Heart right ventricle (tissue), 16 donors: ENCODE measurements at regions not wholly inside any gene's neighbourhood (a gene's known extent, or its start where the extent isn't known, plus 50 kb on each side); places are given as distances from the start of the nearest gene placed in this dataset.
A peak's percentile ranks its signal among the peaks of the same experiment; 100 is the strongest.
"Not testable (repeated sequence)": the region's sequence is repeated elsewhere in the genome, so short reads cannot be mapped to it uniquely, and the experiment has no call there.

Experiments used
- ATAC-seq, 8 donors: fragments of 200-7000 bp; cut with Tn5 transposase; one replicate each; pipeline ENCODE4 v1.9.1; 2020; ENCODE audit warnings: mild to moderate bottlenecking in 8 of 8, moderate library complexity in 8 of 8, moderate number of reproducible peaks in 1 of 8
- DNase-seq, 2 donors: peaks; one replicate each; pipeline ENCODE4 v3.0.0-alpha.2; 2020
- H3K27ac ChIP-seq, 10 donors: fragments of 200-600 bp; sonication (generic) in 2 of 10; one replicate each; pipeline versions ENCODE4 v1.5.0 to v1.8.0; 2020 to 2022; ENCODE audit warnings: mild to moderate bottlenecking in 3 of 10
- H3K27me3 ChIP-seq, 7 donors: fragments of 200-600 bp; one replicate each; pipeline ENCODE4 v1.8.0; 2021 to 2022; ENCODE audit warnings: mild to moderate bottlenecking in 2 of 7
- H3K36me3 ChIP-seq, 9 donors: fragments of 200-600 bp; sonication (generic) in 1 of 9; one replicate each; pipeline versions ENCODE4 v1.5.0 to v1.8.0; 2020 to 2022; ENCODE audit warnings: mild to moderate bottlenecking in 2 of 9
- H3K4me1 ChIP-seq, 9 donors: fragments of 200-600 bp; sonication (generic) in 1 of 9; one replicate each; pipeline versions ENCODE4 v1.5.0 to v1.8.0; 2020 to 2022; ENCODE audit warnings: mild to moderate bottlenecking in 4 of 9
- H3K4me3 ChIP-seq, 10 donors: fragments of 200-600 bp; sonication (generic) in 2 of 10; one replicate each; pipeline versions ENCODE4 v1.5.0 to v1.8.0; 2020 to 2022; ENCODE audit warnings: mild to moderate bottlenecking in 7 of 10, moderate library complexity in 2 of 10
- H3K9me3 ChIP-seq, 11 donors: fragments of 200-600 bp in 10 of 11; sonication (generic) in 2 of 11; one replicate each; pipeline versions ENCODE4 v1.5.0 to v1.8.0; 2013 to 2022; ENCODE audit warnings: mild to moderate bottlenecking in 2 of 11, control low read depth in 1 of 11, moderate library complexity in 1 of 11
- CTCF ChIP-seq, 9 donors: fragments of 200-600 bp; sonication (generic) in 2 of 9; IDR thresholded peaks; one replicate each; pipeline versions ENCODE4 v1.5.0 to v1.8.0; 2021 to 2022; ENCODE audit warnings: antibody characterized with exemption in 9 of 9, mild to moderate bottlenecking in 5 of 9, moderate library complexity in 1 of 9
- WGBS, 2 donors: extraction: QIAGEN DNeasy Blood & Tissue Kit; methylation state at CpG; one replicate each; pipeline ENCODE4 v1.1.7; 2013; ENCODE audit warnings: inconsistent platforms in 1 of 2; 5-methylcytosine and 5-hydroxymethylcytosine counted together
- intact Hi-C, 10 donors: fragments of 100-400 bp; cut with DNase I; formaldehyde crosslinking; loops; one replicate each; pipeline versions ENCODE4 v1.11.1 to v1.14.2; 2022
- donor health status: Arrhythmogenic right ventricular cardiomyopathy.
- donor health status: ischemic (EF 13 %, LVEDD 7.1; RV severe dilation, severe dysfunction).
- donor health status: healthy with polysubstance abuse.
- donor health status: DM: no; HTN: yes; CAD: no.
- donor health status: DM: no; HTN: no; CAD: no.
- donor health status: ischemic (EF 25% LVEDD 6.9; RV normal size, moderate dysfunction).
- donor health status: ischemic (EF 25% LVEDD 5.7; RV mildly dilated, moderate dysfunction).
- donor health status: healthy.
- donor health status: DM: yes; HTN: yes; CAD: no.
- donor health status: Ischemic cardiomyopathy.
- donor health status: ischemic (EF 35%, LVEDD 5.7; RV mildly dilated, moderate dysfunction).
- donor health status: nonischemic (EF 11% LVEDD 7.7; RV severe dilation, severe dysfunction).
- donor health status: DM: yes; HTN: yes; CAD: no.
- donor health status: PGD.
- donor health status: ischemic (EF 29% LVEDD 5.4; RV normal size, mild dysfunction).
- donor health status: nonischemic (EF 23%, LVEDD 6.1; RV moderate dilation, normal function).

GRCh38 chrX:22859642-22860041 is 140.1 kb upstream of the DDX53 start:
- ATAC-seq (no peak), DNase-seq (no peak)
- H3K27ac ChIP-seq: no peak overlapping the region
- intact Hi-C loops: no loop called here
- TF ChIP-seq CTCF (IDR thresholded peaks at IDR 0.05): no peak
- peaks cover 0 to 5% (median 0%) of the 10 kb centered on the region in 7 donors for H3K27me3 ChIP-seq
- no peaks in the 10 kb centered on the region for H3K36me3 ChIP-seq
- no peaks in the 10 kb centered on the region for H3K4me1 ChIP-seq
- H3K4me3 ChIP-seq: no peak overlapping the region
- H3K9me3 ChIP-seq: no peaks in the 10 kb centered on the region

- intact Hi-C loops, H3K4me3 ChIP-seq, H3K4me1 ChIP-seq, H3K27ac ChIP-seq, H3K36me3 ChIP-seq, ATAC-seq, H3K27me3 ChIP-seq, DNase-seq: not testable (repeated sequence)
- WGBS, 2 donors: 68 to 82% methylated on average over 5 of the region's 5 CpGs
- H3K9me3 ChIP-seq: peaks cover 0 to 28% (median 0%) of the 10 kb centered on the region in 11 donors
Observed at GRCh38 chrX:22866801-22867200, 133.0 kb upstream of the DDX53 start.

GRCh38 chrX:22882543-22882942 is 117.2 kb upstream of the DDX53 start:
- no peak overlapping the region for H3K27ac ChIP-seq
- no peak for ATAC-seq
- no peak for TF ChIP-seq CTCF (IDR thresholded peaks at IDR 0.05)
- no peaks in the 10 kb centered on the region for H3K9me3 ChIP-seq
- no peak for DNase-seq
- WGBS, 2 donors: 56 to 65% methylated on average over 2 of the region's 2 CpGs
- no peaks in the 10 kb centered on the region for H3K27me3 ChIP-seq
- no peaks in the 10 kb centered on the region for H3K36me3 ChIP-seq
- intact Hi-C loops: loop anchor here in 1 of 10 donors (10.0 kb wide), 1 partner anchor 1868 kb away; no protein-coding TSS in a partner anchor
- H3K4me1 ChIP-seq: no peaks in the 10 kb centered on the region
- no peak overlapping the region for H3K4me3 ChIP-seq

GRCh38 chrX:22889819-22890218 is 109.9 kb upstream of the DDX53 start:
- ATAC-seq: no peak
- Histone ChIP-seq H3K27me3 (peaks cover 0 to 8% (median 0%) of the 10 kb centered on the region in 7 donors), H3K4me1 (no peaks in the 10 kb centered on the region), H3K9me3 (no peaks in the 10 kb centered on the region), H3K27ac (no peak overlapping the region), H3K36me3 (no peaks in the 10 kb centered on the region), H3K4me3 (no peak overlapping the region)
- intact Hi-C loops: loop anchor here in 1 of 10 donors (10.0 kb wide), 1 partner anchor 1875 kb away; no protein-coding TSS in a partner anchor
- DNase-seq: peak in 1 of 2 donors; percentile 3
- WGBS, 2 donors: 42 to 50% methylated on average over 3 of the region's 3 CpGs
- no peak for TF ChIP-seq CTCF (IDR thresholded peaks at IDR 0.05)

- DNase-seq: no peak
- WGBS, 2 donors: 63 to 75% methylated on average over 3 of the region's 3 CpGs
- Histone ChIP-seq H3K27me3 (no peaks in the 10 kb centered on the region), H3K36me3 (no peaks in the 10 kb centered on the region), H3K9me3 (no peaks in the 10 kb centered on the region), H3K27ac (no peak overlapping the region), H3K4me1 (no peaks in the 10 kb centered on the region), H3K4me3 (no peak overlapping the region)
- intact Hi-C loops: no loop called here
- TF ChIP-seq CTCF (IDR thresholded peaks at IDR 0.05): no peak
- no peak for ATAC-seq
Observed at GRCh38 chrX:22912616-22913015, 87.1 kb upstream of the DDX53 start.
